A549 (cell line): ENCODE measurements at regions not wholly inside any gene's neighbourhood (a gene's known extent, or its start where the extent isn't known, plus 50 kb on each side); places are given as distances from the start of the nearest gene placed in this dataset.

Experiments
- ATAC-seq, 2 experiments: fragments of 200-7000 bp in 1 of 2; fragments of >200 bp in 1 of 2; cut with Nextera tagmentation in 1 of 2; cut with Tn5 transposase in 1 of 2; 3 replicates each; pipeline versions ENCODE4 v1.8.0 to v1.9.1; 2018 to 2020; ENCODE audit warnings: mild to moderate bottlenecking in 1 of 2, moderate library complexity in 1 of 2
- CTCF ChIA-PET: fragments of 300-600 bp; sonication (Branson Sonifier 250); formaldehyde crosslinking; extraction: SDS; loops from one replicate; lab custom pipeline; 2021; ENCODE audit warnings: antibody characterized with exemption, inconsistent platforms; lab: Yijun Ruan, JAX
- POLR2A ChIA-PET: fragments of 350-600 bp; formaldehyde crosslinking; extraction: SDS; loops from one replicate; lab custom pipeline; 2021; ENCODE audit warnings: antibody characterized with exemption, inconsistent platforms; lab: Yijun Ruan, JAX
- DNase-seq, 2 experiments: peaks; one replicate each; pipeline versions ENCODE4 v3.0.0 to v3.0.0-alpha.2; 2011 to 2016; ENCODE audit warnings: low read depth in 1 of 2, low spot score in 1 of 2
- FAIRE-seq: peaks from 2 replicates; lab custom pipeline; 2011; peaks lifted over from hg19 to GRCh38; lab: Jason Lieb, UNC
- H3K27ac ChIP-seq, 2 experiments: fragments of >200 bp; sonication (Bioruptor Twin); formaldehyde crosslinking; 3 replicates each; pipeline ENCODE4 v1.5.1; 2016 to 2017
- H3K4me1 ChIP-seq: fragments of >200 bp; sonication (Bioruptor Twin); formaldehyde crosslinking; 3 replicates; pipeline ENCODE4 v1.6.1; 2016
- H3K4me2 ChIP-seq: fragments of >200 bp; sonication (Bioruptor Twin); formaldehyde crosslinking; 3 replicates; pipeline ENCODE4 v1.6.1; 2016
- H3K4me3 ChIP-seq: fragments of >200 bp; sonication (Bioruptor Twin); formaldehyde crosslinking; 3 replicates; pipeline ENCODE4 v1.5.1; 2016
- H3K9me3 ChIP-seq: fragments of >200 bp; sonication (Bioruptor Twin); formaldehyde crosslinking; 3 replicates; pipeline ENCODE4 v1.6.1; 2016
- BCL3 ChIP-seq: fragments of >200 bp; sonication (Bioruptor Twin); formaldehyde crosslinking; IDR thresholded peaks from 3 replicates; pipeline ENCODE4 v1.6.1; 2016
- CBX2 ChIP-seq: fragments of 200-600 bp; sonication (generic); IDR thresholded peaks from 2 replicates; pipeline ENCODE4 v1.6.1; 2016; ENCODE audit warnings: low read depth, mild to moderate bottlenecking, borderline replicate concordance
- CEBPB ChIP-seq, 2 experiments: fragments of >200 bp in 1 of 2; sonication (Bioruptor Twin) in 1 of 2; formaldehyde crosslinking in 1 of 2; IDR thresholded peaks; 2 replicates each; pipeline ENCODE4 v1.6.1; 2012 to 2016
- CHD2 ChIP-seq: fragments of 150-350 bp; IDR thresholded peaks from 2 replicates; pipeline ENCODE4 v1.6.1; 2014; ENCODE audit warnings: low read length; ENCODE audit not compliant: partially characterized antibody
- CHD4 ChIP-seq: fragments of 200-600 bp; sonication (generic); IDR thresholded peaks from 2 replicates; pipeline ENCODE4 v1.6.1; 2016; ENCODE audit warnings: antibody characterized with exemption, mild to moderate bottlenecking, borderline replicate concordance
- EHMT2 ChIP-seq: fragments of 200-600 bp; sonication (generic); IDR thresholded peaks from 2 replicates; pipeline ENCODE4 v1.6.1; 2016; ENCODE audit warnings: antibody characterized with exemption, low read depth, mild to moderate bottlenecking, moderate library complexity
- ESRRA ChIP-seq: fragments of 150-350 bp; IDR thresholded peaks from 2 replicates; pipeline ENCODE4 v1.6.1; 2014; ENCODE audit warnings: mild to moderate bottlenecking, low read length, borderline replicate concordance
- GATA3 ChIP-seq: IDR thresholded peaks from 2 replicates; pipeline ENCODE4 v1.6.1; 2012; ENCODE audit warnings: borderline replicate concordance
- HDAC2 ChIP-seq: fragments of 200-600 bp; sonication (generic); IDR thresholded peaks from 2 replicates; pipeline ENCODE4 v1.6.1; 2016
- HEYL ChIP-seq: fragments of 250-450 bp; sonication (Bioruptor Pico); IDR thresholded peaks from 2 replicates; pipeline ENCODE4 v1.8.0; 2021; ENCODE audit warnings: mild to moderate bottlenecking, moderate library complexity
- HOXB13 ChIP-seq: fragments of 250-450 bp; sonication (Bioruptor Pico); IDR thresholded peaks from 2 replicates; pipeline ENCODE4 v1.5.0; 2020; ENCODE audit warnings: low read depth, mild to moderate bottlenecking, moderate library complexity
- JUN ChIP-seq, 2 experiments: fragments of >200 bp; sonication (Bioruptor Twin); formaldehyde crosslinking; IDR thresholded peaks; 2 replicates in 1 of 2; 3 replicates in 1 of 2; pipeline ENCODE4 v1.6.1; 2016 to 2017
- JUNB ChIP-seq: fragments of >200 bp; sonication (Bioruptor Twin); formaldehyde crosslinking; IDR thresholded peaks from 2 replicates; pipeline ENCODE4 v1.6.1; 2016
- KDM1A ChIP-seq: fragments of 200-600 bp; sonication (generic); IDR thresholded peaks from 2 replicates; pipeline ENCODE4 v1.6.1; 2016; ENCODE audit warnings: low read depth, mild to moderate bottlenecking
- MAFK ChIP-seq: fragments of 450-650 bp; IDR thresholded peaks from 2 replicates; pipeline ENCODE4 v1.6.1; 2014; ENCODE audit not compliant: partially characterized antibody
- PHF8 ChIP-seq: fragments of 200-600 bp; sonication (generic); IDR thresholded peaks from 2 replicates; pipeline ENCODE4 v1.6.1; 2016; ENCODE audit warnings: low read depth, mild to moderate bottlenecking, antibody characterized with exemption, moderate library complexity, borderline replicate concordance
- POLR2A ChIP-seq: IDR thresholded peaks from 2 replicates; pipeline ENCODE4 v1.6.1; 2012; ENCODE audit warnings: mild to moderate bottlenecking, low read length
- RAD21 ChIP-seq, 2 experiments: fragments of >200 bp in 1 of 2; sonication (Bioruptor Twin) in 1 of 2; formaldehyde crosslinking in 1 of 2; IDR thresholded peaks in 1 of 2; conservative IDR thresholded peaks in 1 of 2; 2 replicates in 1 of 2; 3 replicates in 1 of 2; pipeline ENCODE4 v1.6.1; 2012 to 2018; ENCODE audit warnings: inconsistent platforms in 1 of 2
- SMC3 ChIP-seq: fragments of >200 bp; sonication (Bioruptor Twin); formaldehyde crosslinking; IDR thresholded peaks from 3 replicates; pipeline ENCODE4 v1.6.1; 2018; ENCODE audit warnings: inconsistent platforms
- ZC3H11A ChIP-seq: fragments of 450-650 bp; IDR thresholded peaks from 2 replicates; pipeline ENCODE4 v1.6.1; 2014; ENCODE audit warnings: antibody characterized with exemption, mild to moderate bottlenecking
- ZSCAN20 ChIP-seq: fragments of 250-450 bp; sonication (Bioruptor Pico); IDR thresholded peaks from 2 replicates; pipeline ENCODE4 v1.8.0; 2022; ENCODE audit warnings: mild to moderate bottlenecking, moderate library complexity
- WGBS: methylation state at CpG from one replicate; pipeline ENCODE4 v1.1.6; 2017; ENCODE audit errors: missing lambda C conversion rate; 5-methylcytosine and 5-hydroxymethylcytosine counted together
- TF ChIP-seq, protein P1 (sequence below): IDR thresholded peaks from 2 replicates; pipeline ENCODE4 v1.6.1; 2012
- TF ChIP-seq, protein P2 (sequence below): fragments of 200-600 bp; sonication (generic); IDR thresholded peaks from 2 replicates; pipeline ENCODE4 v1.6.1; 2016; ENCODE audit warnings: antibody characterized with exemption, mild to moderate bottlenecking, moderate library complexity
- TF ChIP-seq, protein P3 (sequence below): fragments of 250-450 bp; sonication (Bioruptor Pico); IDR thresholded peaks from 2 replicates; pipeline ENCODE4 v1.5.0; 2020; ENCODE audit warnings: low read depth, mild to moderate bottlenecking, moderate library complexity
- TF ChIP-seq, protein P4 (sequence below): fragments of >200 bp; sonication (Bioruptor Twin); formaldehyde crosslinking; IDR thresholded peaks from 2 replicates; pipeline ENCODE4 v1.6.1; 2016

GRCh38 chr7:95674101-95674500, 77.8 kb upstream of the PDK4 start:
- ChIA-PET CTCF (interaction anchor here (10.9 kb wide), 1 partner anchor 15 kb away, joined by 84 read pairs; no protein-coding TSS in a partner anchor), POLR2A (no interaction called here)
- no peak overlapping the region for H3K27ac ChIP-seq
- H3K4me1 ChIP-seq: no peaks in the 10 kb centered on the region
- no peak for ATAC-seq
- no peak overlapping the region for H3K4me2 ChIP-seq
- H3K4me3 ChIP-seq: no peak overlapping the region
- WGBS: 60% methylated on average over 3 of the region's 3 CpGs
- DNase-seq: no peak
- FAIRE-seq: no peak
- H3K9me3 ChIP-seq: no peaks in the 10 kb centered on the region
- TF ChIP-seq MAFK (no peak), CBX2 (no peak), CHD2 (no peak), EHMT2 (no peak)
- TF ChIP-seq, protein P1, sequence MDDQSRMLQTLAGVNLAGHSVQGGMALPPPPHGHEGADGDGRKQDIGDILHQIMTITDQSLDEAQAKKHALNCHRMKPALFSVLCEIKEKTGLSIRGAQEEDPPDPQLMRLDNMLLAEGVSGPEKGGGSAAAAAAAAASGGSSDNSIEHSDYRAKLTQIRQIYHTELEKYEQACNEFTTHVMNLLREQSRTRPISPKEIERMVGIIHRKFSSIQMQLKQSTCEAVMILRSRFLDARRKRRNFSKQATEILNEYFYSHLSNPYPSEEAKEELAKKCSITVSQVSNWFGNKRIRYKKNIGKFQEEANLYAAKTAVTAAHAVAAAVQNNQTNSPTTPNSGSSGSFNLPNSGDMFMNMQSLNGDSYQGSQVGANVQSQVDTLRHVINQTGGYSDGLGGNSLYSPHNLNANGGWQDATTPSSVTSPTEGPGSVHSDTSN: no peak

DNA sequence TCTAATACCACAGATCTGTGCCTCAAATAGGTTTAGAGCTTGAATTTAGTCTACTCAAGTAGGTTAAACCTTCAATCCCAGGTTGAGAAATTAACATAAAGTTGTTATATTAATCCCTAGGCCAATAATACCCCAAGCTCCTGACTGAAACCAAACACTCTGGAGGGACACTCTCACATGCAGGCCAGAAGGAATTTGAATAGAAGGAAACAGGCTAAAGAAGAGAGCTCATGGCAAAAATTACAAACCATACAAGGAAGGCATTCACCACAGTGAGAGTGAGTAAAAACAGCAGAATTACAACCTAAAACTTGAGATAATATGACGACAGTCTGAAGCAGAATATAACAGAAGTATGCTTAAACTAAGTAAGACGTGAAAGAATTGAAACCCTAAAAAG, 76.1 kb upstream of the PDK4 start:
- TF ChIP-seq, protein P2, sequence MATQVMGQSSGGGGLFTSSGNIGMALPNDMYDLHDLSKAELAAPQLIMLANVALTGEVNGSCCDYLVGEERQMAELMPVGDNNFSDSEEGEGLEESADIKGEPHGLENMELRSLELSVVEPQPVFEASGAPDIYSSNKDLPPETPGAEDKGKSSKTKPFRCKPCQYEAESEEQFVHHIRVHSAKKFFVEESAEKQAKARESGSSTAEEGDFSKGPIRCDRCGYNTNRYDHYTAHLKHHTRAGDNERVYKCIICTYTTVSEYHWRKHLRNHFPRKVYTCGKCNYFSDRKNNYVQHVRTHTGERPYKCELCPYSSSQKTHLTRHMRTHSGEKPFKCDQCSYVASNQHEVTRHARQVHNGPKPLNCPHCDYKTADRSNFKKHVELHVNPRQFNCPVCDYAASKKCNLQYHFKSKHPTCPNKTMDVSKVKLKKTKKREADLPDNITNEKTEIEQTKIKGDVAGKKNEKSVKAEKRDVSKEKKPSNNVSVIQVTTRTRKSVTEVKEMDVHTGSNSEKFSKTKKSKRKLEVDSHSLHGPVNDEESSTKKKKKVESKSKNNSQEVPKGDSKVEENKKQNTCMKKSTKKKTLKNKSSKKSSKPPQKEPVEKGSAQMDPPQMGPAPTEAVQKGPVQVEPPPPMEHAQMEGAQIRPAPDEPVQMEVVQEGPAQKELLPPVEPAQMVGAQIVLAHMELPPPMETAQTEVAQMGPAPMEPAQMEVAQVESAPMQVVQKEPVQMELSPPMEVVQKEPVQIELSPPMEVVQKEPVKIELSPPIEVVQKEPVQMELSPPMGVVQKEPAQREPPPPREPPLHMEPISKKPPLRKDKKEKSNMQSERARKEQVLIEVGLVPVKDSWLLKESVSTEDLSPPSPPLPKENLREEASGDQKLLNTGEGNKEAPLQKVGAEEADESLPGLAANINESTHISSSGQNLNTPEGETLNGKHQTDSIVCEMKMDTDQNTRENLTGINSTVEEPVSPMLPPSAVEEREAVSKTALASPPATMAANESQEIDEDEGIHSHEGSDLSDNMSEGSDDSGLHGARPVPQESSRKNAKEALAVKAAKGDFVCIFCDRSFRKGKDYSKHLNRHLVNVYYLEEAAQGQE: no peak
- TF ChIP-seq HEYL: no peak
- no peak for TF ChIP-seq KDM1A
- no peak for TF ChIP-seq CEBPB (IDR thresholded peaks at IDR 0.05)
- TF ChIP-seq BCL3: no peak
- TF ChIP-seq PHF8: no peak
- no peak for TF ChIP-seq MAFK
- TF ChIP-seq, protein P3, sequence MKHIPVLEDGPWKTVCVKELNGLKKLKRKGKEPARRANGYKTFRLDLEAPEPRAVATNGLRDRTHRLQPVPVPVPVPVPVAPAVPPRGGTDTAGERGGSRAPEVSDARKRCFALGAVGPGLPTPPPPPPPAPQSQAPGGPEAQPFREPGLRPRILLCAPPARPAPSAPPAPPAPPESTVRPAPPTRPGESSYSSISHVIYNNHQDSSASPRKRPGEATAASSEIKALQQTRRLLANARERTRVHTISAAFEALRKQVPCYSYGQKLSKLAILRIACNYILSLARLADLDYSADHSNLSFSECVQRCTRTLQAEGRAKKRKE (CRISPR knock-in tag): no peak
- TF ChIP-seq ZC3H11A: no peak
- no peak for TF ChIP-seq CHD4
- TF ChIP-seq, protein P4, sequence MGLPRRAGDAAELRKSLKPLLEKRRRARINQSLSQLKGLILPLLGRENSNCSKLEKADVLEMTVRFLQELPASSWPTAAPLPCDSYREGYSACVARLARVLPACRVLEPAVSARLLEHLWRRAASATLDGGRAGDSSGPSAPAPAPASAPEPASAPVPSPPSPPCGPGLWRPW: no peak
- 72% methylated on average over 2 of the region's 2 CpGs for WGBS
- FAIRE-seq: no peak
- DNase-seq: no peak
- no peaks in the 10 kb centered on the region for H3K9me3 ChIP-seq
- no peak overlapping the region for H3K4me3 ChIP-seq
- ATAC-seq: no peak
- no peaks in the 10 kb centered on the region for H3K4me1 ChIP-seq
- no peak overlapping the region for H3K4me2 ChIP-seq
- H3K27ac ChIP-seq: no peak overlapping the region
- ChIA-PET CTCF (interaction anchor here (0.9 to 10.9 kb wide), 5 partner anchors 16 to 160 kb away, joined by 3 to 84 read pairs (median 3); no protein-coding TSS in a partner anchor), POLR2A (no interaction called here)

- DNase-seq (no peak), ATAC-seq (no peak), FAIRE-seq (no peak)
- Histone ChIP-seq H3K27ac (no peak overlapping the region), H3K4me3 (no peak overlapping the region), H3K4me1 (no peaks in the 10 kb centered on the region), H3K9me3 (no peaks in the 10 kb centered on the region), H3K4me2 (no peak overlapping the region)
- ChIA-PET POLR2A (no interaction called here), CTCF (interaction anchor here (1.5 to 5.3 kb wide), 3 partner anchors 16 to 141 kb away, joined by 4 to 25 read pairs (median 6); no protein-coding TSS in a partner anchor)
- 70% methylated on average over 2 of the region's 2 CpGs for WGBS
- TF ChIP-seq JUNB (no peak), HOXB13 (CRISPR knock-in tag) (no peak), GATA3 (no peak), ESRRA (no peak), EHMT2 (no peak), ZSCAN20 (CRISPR knock-in tag) (no peak), POLR2A (no peak), ZC3H11A (no peak), JUN (IDR thresholded peaks at IDR 0.05) (no peak), KDM1A (no peak), RAD21 (conservative IDR thresholded peaks at IDR 0.05 in 1 of 2, IDR thresholded peaks at IDR 0.05 in 1 of 2) (no peak), SMC3 (no peak), BCL3 (no peak), HDAC2 (no peak)
Observed at GRCh38 chr7:95669513-95669912, 73.2 kb upstream of the PDK4 start.
